ENCODE measurements at regions not wholly inside any gene's neighbourhood (a gene's known extent, or its start where the extent isn't known, plus 50 kb on each side); places are given as distances from the start of the nearest gene placed in this dataset. TPM values are rescaled to one million over a fixed set of nuclear protein-coding genes. Genes with fewer than 3 reads are reported as not detected.

Small RNAs in the stretch of these regions (microRNA-seq; reads per million reads assigned to microRNA genes)
- gene MIR4435-2 (ENCODE audit: borderline microRNAs expressed in 2 of 2, borderline number of aligned reads in 2 of 2, borderline replicate concordance in 1 of 2): 0 reads per million in 2 experiments

Small RNAs in the stretch of these regions (small RNA-seq; reads per million reads assigned to genes)
- gene MIR4435-2 (ENCODE audit: insufficient read depth): not detected

Measured in H1 (cell line).